ENCODE measurements at regions not wholly inside any gene's neighbourhood (a gene's known extent, or its start where the extent isn't known, plus 50 kb on each side); places are given as distances from the start of the nearest gene placed in this dataset.

DNA sequence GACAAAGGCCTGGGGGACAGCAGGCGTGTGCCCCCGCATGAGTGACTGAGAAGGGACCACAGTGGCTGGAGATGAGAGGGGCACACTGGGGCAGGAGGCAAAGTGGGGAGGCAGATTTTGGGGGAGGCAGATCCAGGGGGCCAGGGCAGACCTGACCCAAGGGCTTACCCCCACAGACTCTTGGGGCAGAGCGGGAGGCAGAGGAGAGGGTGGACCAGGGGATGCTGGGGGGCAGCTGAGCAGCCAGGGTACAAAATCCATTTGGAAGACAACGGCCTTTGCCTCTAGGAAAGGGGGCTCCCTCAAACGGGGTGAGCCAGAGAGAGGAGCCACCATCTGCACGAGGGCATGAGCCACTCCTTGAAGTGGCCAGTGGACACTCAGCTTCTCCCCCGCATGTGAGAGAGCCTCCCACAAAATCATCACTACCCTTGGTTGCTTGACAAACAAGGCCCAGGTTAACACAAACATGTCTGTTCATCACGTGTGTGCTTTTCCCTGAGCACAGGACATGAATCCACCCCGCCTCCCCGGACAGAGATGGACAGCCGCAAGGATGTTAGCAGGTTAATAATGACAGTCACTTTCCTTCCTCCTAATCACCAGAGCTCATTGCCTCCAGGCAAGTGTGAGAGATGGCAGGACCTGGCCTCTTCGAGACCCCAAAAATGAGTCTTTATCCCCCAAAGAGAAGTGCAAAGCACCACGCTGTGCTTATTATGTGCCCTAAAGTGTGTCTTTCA is 72.0 kb upstream of the RAB6C start:
- Histone ChIP-seq H3K9me3 (ENCODE audit: severe bottlenecking) (no peaks in the 10 kb centered on the region), H3K27me3 (ENCODE audit: insufficient read depth, poor library complexity, severe bottlenecking) (no peaks in the 10 kb centered on the region), H3K4me1 (ENCODE audit: insufficient read depth, poor library complexity, severe bottlenecking) (no peaks in the 10 kb centered on the region), H3K27ac (ENCODE audit: poor library complexity, severe bottlenecking) (no peak overlapping the region), H3K36me3 (ENCODE audit: low read depth) (no peaks in the 10 kb centered on the region), H3K4me3 (ENCODE audit: severe bottlenecking) (no peak overlapping the region)
- DNase-seq (ENCODE audit: low spot score) (no peak), ATAC-seq (ENCODE audit: low read depth) (no peak)
- TF ChIP-seq, protein P1, sequence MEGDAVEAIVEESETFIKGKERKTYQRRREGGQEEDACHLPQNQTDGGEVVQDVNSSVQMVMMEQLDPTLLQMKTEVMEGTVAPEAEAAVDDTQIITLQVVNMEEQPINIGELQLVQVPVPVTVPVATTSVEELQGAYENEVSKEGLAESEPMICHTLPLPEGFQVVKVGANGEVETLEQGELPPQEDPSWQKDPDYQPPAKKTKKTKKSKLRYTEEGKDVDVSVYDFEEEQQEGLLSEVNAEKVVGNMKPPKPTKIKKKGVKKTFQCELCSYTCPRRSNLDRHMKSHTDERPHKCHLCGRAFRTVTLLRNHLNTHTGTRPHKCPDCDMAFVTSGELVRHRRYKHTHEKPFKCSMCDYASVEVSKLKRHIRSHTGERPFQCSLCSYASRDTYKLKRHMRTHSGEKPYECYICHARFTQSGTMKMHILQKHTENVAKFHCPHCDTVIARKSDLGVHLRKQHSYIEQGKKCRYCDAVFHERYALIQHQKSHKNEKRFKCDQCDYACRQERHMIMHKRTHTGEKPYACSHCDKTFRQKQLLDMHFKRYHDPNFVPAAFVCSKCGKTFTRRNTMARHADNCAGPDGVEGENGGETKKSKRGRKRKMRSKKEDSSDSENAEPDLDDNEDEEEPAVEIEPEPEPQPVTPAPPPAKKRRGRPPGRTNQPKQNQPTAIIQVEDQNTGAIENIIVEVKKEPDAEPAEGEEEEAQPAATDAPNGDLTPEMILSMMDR (IDR thresholded peaks at IDR 0.05; ENCODE audit: poor library complexity, severe bottlenecking) = no peak

DNA sequence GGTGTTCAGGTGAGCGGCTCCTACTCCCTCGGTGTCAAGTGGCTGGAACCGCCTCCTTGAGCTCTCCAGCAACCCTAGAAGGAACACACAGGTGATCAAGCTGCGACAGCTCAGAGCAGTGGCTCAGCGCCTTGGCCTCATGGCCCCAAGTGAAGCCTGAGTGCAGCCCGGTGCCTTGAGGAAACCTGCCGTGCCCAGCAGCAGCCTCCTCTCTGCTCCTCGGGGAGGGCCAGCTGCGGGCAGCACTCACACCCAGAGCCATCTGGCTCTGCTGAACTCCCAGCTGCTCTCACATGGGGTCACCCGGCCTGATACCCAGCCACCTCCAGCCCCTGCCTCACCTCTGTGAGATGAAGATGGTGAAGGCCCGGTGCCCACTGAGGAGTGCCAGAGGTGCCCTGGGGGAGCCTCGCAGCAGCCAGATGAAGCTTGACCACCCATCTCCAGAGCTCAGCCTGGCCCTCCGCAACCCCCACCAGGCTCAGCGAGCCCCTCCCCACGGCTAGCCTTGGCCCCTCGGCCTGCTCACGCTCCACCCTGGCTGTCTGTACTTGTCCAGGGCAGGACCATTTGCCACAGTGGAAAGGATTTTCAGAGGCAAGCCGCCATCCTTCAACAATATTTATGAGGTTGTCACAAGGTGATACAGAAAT is 70.6 kb upstream of the RAB6C start:
- Histone ChIP-seq H3K4me1 (ENCODE audit: insufficient read depth, poor library complexity, severe bottlenecking) (no peaks in the 10 kb centered on the region), H3K9me3 (ENCODE audit: severe bottlenecking) (no peaks in the 10 kb centered on the region), H3K27ac (ENCODE audit: poor library complexity, severe bottlenecking) (no peak overlapping the region), H3K27me3 (ENCODE audit: insufficient read depth, poor library complexity, severe bottlenecking) (no peaks in the 10 kb centered on the region), H3K4me3 (ENCODE audit: severe bottlenecking) (no peak overlapping the region), H3K36me3 (ENCODE audit: low read depth) (no peaks in the 10 kb centered on the region)
- DNase-seq (ENCODE audit: low spot score) (no peak), ATAC-seq (ENCODE audit: low read depth) (no peak)
- TF ChIP-seq, protein P1 (IDR thresholded peaks at IDR 0.05; ENCODE audit: poor library complexity, severe bottlenecking) = no peak

DNA sequence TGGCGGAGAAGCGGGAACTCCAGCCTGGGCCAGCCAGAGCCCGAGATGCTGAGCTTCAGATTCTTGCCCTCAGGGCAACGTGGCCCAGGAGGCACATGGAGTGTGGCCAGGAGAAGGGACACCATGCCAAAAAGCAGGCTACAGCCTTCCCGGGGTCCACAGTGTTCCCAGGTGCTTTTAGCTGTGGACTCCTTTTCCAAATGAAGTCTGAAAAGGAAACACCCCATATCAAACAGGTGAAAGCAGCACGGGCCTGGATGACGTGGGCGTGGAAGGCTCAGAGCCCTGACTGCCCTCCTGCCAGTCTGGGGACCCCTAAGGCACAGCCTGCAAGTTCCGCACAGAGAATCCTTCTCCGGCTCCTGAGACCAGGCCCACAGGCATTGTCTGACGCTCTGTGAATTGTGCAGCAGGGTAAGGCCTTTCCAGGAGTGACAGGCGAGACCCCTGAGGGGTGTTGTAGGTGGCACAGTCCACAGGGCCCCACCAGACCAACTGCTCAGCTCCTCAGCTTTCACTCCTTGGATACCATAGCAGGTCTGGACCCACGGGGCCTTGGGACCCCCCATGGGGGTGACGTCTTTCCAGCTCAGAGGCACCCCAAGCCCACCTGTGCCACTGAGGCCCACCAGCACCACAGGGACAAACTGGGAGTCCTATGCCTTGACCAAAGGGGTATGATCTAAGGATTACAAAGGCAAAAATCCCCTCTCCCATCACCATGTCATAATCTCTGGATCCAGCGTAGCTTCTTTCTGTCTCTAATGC is 69.6 kb upstream of the RAB6C start:
- Histone ChIP-seq H3K36me3 (ENCODE audit: low read depth) (no peaks in the 10 kb centered on the region), H3K4me3 (ENCODE audit: severe bottlenecking) (no peak overlapping the region), H3K27ac (ENCODE audit: poor library complexity, severe bottlenecking) (no peak overlapping the region), H3K9me3 (ENCODE audit: severe bottlenecking) (no peaks in the 10 kb centered on the region), H3K27me3 (ENCODE audit: insufficient read depth, poor library complexity, severe bottlenecking) (no peaks in the 10 kb centered on the region), H3K4me1 (ENCODE audit: insufficient read depth, poor library complexity, severe bottlenecking) (no peaks in the 10 kb centered on the region)
- DNase-seq (ENCODE audit: low spot score) = no peak
- TF ChIP-seq, protein P1 (IDR thresholded peaks at IDR 0.05; ENCODE audit: poor library complexity, severe bottlenecking) = no peak
- ATAC-seq (ENCODE audit: low read depth) = no peak

DNA sequence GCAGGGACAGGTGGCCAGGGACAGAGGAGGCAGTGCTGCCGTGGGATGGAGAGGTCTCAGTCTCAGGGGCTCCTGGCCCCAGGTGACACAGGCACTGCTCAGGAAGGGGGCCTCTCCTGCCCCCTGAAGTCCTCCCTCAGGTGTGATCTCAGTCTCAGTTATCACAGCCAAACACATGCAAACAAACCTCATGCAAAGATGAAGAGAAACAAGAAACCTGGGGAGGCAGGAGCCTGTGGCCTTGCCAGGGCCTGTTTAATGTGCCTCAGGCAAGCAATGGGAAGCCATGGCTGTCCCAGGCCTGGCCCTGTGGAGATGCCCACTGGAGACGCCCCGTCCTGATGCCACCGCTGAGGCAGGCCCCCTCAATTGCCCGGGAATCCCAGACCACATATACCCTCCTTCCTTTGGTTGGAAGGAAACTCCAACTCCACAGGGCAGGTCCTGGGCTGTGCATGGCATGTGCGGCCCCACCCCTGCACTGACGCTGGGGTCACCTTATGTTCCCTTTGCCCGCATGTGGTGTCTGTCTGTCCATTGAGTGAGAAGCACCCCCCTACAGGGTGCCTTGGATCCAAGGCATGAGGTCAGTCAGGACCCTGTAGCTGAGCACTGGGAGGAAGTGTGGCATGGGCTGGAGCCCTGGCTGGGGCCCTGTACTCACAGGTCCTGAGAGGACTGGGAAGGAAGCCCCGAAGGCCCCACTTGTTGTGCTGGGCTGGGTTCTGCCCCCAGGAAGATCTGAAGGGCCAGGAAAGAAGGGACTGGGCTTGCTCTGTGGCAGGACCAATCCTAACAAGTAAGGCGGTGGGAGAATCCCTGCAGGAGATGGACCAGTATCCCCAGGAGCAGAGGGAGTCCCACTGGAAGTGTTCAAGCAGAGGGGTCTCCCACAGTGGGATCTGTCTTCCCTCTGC is 68.8 kb upstream of the RAB6C start:
- Histone ChIP-seq H3K4me1 (ENCODE audit: insufficient read depth, poor library complexity, severe bottlenecking) (no peaks in the 10 kb centered on the region), H3K27ac (ENCODE audit: poor library complexity, severe bottlenecking) (no peak overlapping the region), H3K27me3 (ENCODE audit: insufficient read depth, poor library complexity, severe bottlenecking) (no peaks in the 10 kb centered on the region), H3K36me3 (ENCODE audit: low read depth) (no peaks in the 10 kb centered on the region), H3K9me3 (ENCODE audit: severe bottlenecking) (no peaks in the 10 kb centered on the region), H3K4me3 (ENCODE audit: severe bottlenecking) (no peak overlapping the region)
- TF ChIP-seq, protein P1 (IDR thresholded peaks at IDR 0.05; ENCODE audit: poor library complexity, severe bottlenecking) = no peak
- DNase-seq (ENCODE audit: low spot score) (no peak), ATAC-seq (ENCODE audit: low read depth) (no peak)
